ENCODE measurements at regions not wholly inside any gene's neighbourhood (a gene's known extent, or its start where the extent isn't known, plus 50 kb on each side); places are given as distances from the start of the nearest gene placed in this dataset.

DNA sequence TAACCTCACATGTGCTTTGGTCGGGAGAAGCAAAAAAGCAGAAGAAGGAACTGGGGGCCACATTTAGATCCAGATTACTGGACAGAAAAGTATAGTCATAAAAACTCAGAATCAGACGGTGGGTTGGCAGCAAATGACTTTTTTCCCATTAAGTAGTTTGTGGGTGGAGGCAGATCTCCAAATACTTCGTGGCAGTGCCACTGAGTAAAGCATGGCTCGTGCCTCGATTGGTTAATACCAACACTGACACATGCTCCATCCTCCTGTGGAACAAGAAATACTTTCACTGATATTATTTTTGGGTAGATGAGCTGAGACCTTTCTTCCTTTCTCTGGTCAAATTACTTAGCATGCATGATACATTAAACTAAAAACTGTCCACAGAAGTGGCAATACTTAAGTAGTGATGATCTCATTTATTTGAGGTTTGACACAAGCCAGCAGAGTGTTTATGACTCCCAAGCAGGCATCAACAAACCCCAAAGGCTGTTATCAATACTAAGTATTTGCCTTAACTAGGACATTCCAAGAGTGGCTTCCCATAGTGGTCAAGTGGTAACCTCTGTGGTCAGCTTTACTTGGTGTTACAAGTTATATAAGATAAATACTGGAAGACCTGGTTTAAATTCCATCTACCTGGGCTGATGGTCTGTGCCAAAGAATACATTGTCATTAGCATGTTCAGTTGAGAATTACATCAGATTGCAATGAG is 500.0 kb upstream of the RUNX1 start:
- TF ChIP-seq GATA2 (IDR thresholded peaks at IDR 0.05; ENCODE audit: low read depth, low read length) (no peak), GATA3 (IDR thresholded peaks at IDR 0.05; ENCODE audit: low read depth, low read length) (no peak)

Measured in SH-SY5Y (cell line).